GM12892 (cell line): ENCODE measurements at regions not wholly inside any gene's neighbourhood (a gene's known extent, or its start where the extent isn't known, plus 50 kb on each side); places are given as distances from the start of the nearest gene placed in this dataset.

Experiments used
- DNase-seq: peaks from one replicate; pipeline ENCODE4 v3.0.0; 2011; ENCODE audit not compliant: insufficient read length
- FAIRE-seq: peaks from 2 replicates; lab custom pipeline; 2011; peaks lifted over from hg19 to GRCh38; lab: Jason Lieb, UNC
- POLR2A ChIP-seq: IDR thresholded peaks from 2 replicates; pipeline ENCODE4 v1.6.1; 2011; ENCODE audit warnings: low read depth, low read length, control low read depth
- POLR2AphosphoS5 ChIP-seq: IDR thresholded peaks from 2 replicates; pipeline ENCODE4 v1.6.1; 2011; ENCODE audit warnings: low read depth, low read length, control low read depth
- TAF1 ChIP-seq: IDR thresholded peaks from 2 replicates; pipeline ENCODE4 v1.6.1; 2011; ENCODE audit warnings: low read depth, mild to moderate bottlenecking, control low read depth, low read length, borderline replicate concordance

- TF ChIP-seq POLR2AphosphoS5 (no peak), TAF1 (no peak), POLR2A (no peak)
- DNase-seq = no peak
- FAIRE-seq = no peak
Observed at GRCh38 chr2:18649502-18650135, 60.2 kb upstream of the NT5C1B start.

GRCh38 chr2:18648161-18648560 lies 58.8 kb upstream of the NT5C1B start:
- no peak for TF ChIP-seq POLR2AphosphoS5
- FAIRE-seq = no peak
- no peak for DNase-seq

- DNase-seq = no peak
- TF ChIP-seq POLR2AphosphoS5 = no peak
- no peak for TF ChIP-seq TAF1
- TF ChIP-seq POLR2A = no peak
Observed at GRCh38 chr2:18647731-18648130, 58.4 kb upstream of the NT5C1B start.

GRCh38 chr2:18645315-18645714 lies 55.9 kb upstream of the NT5C1B start:
- no peak for TF ChIP-seq POLR2AphosphoS5
- TF ChIP-seq TAF1 = no peak
- TF ChIP-seq POLR2A = no peak

More at GRCh38 chr2:18647731-18648130, 58.4 kb upstream of the NT5C1B start:
- FAIRE-seq = no peak

GRCh38 chr2:18644115-18644462 lies 54.7 kb upstream of the NT5C1B start:
- FAIRE-seq (no peak), DNase-seq (no peak)
- no peak for TF ChIP-seq POLR2AphosphoS5
- TF ChIP-seq POLR2A = no peak
- TF ChIP-seq TAF1 = no peak

More at GRCh38 chr2:18645315-18645714, 55.9 kb upstream of the NT5C1B start:
- DNase-seq = no peak
- FAIRE-seq = no peak

GRCh38 chr2:18643326-18644114 lies 54.2 kb upstream of the NT5C1B start:
- TF ChIP-seq POLR2AphosphoS5 = no peak
- TF ChIP-seq POLR2A = no peak
- no peak for TF ChIP-seq TAF1
- DNase-seq (no peak), FAIRE-seq (no peak)

GRCh38 chr2:18641823-18642222 lies 52.5 kb upstream of the NT5C1B start:
- DNase-seq = no peak
- FAIRE-seq = no peak
- TF ChIP-seq POLR2AphosphoS5 (no peak), POLR2A (no peak)

GRCh38 chr2:18639756-18640453 lies 50.5 kb upstream of the NT5C1B start:
- TF ChIP-seq TAF1 (no peak), POLR2A (no peak), POLR2AphosphoS5 (no peak)
- no peak for FAIRE-seq
- DNase-seq = no peak
